Retinal pigment epithelial cell (primary cell): ENCODE measurements at regions not wholly inside any gene's neighbourhood (a gene's known extent, or its start where the extent isn't known, plus 50 kb on each side); places are given as distances from the start of the nearest gene placed in this dataset.

ENCODE experiments used
- DNase-seq: peaks from one replicate; pipeline ENCODE4 v3.0.0-alpha.2; 2010; ENCODE audit warnings: low read depth
- H3K4me3 ChIP-seq: 2 replicates; pipeline ENCODE4 v1.5.1; 2011; ENCODE audit warnings: mild to moderate bottlenecking, low read length, control low read depth, moderate library complexity
- TF ChIP-seq, protein P1 (sequence below): conservative IDR thresholded peaks from 2 replicates; pipeline ENCODE4 v1.5.1; 2011; ENCODE audit warnings: low read depth, low read length, control low read depth, inconsistent platforms

DNA sequence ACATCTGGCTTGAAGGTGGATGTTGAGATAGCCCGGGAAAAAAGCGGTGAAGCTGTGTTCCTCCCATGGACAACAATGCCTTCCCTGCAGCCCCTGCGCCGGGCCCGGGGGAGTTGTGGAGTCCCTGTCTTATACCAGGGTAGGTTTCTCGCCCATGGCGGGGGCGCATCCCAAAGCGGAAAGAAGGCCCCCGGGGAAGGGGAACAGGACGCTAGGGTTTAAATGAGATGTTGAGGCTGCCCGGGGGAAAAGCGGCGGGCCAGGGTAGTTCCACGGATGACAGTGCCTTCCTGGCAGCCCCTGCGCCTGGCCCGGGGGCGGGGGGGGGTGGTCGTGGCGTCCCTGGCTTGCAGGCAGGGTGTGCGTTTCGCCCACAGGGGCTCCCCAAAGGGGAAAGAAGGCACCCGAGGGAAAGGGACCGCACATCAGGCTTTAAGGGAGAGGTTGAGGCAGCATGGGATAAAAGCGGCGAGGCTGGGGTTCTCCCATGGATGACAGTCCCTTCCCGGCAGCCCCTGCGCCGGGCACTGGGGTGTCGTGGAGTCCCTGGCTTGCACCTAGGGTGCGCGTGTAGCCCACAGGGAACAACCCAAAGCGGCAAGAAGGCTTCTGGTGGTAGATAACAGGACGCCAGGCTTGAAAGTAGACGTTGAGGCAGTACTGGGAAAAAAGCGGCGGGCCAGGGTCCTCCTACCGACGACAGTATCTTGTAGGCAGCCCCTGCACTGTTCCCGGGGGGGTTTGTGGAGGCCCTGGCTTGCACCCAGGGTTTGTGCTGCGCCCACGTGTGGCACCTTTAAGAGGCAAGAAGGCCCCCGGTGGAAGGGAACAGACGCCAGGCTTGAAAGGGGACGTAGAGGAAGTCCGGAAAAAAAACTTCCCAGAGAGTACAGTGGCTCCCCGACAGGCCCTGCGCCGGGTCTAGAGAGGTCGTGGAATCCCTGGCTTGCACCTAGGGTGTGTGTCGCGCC, 160.8 kb upstream of the ALG10B start:
- H3K4me3 ChIP-seq: no peak overlapping the region
- no peak for DNase-seq
- TF ChIP-seq, protein P1, sequence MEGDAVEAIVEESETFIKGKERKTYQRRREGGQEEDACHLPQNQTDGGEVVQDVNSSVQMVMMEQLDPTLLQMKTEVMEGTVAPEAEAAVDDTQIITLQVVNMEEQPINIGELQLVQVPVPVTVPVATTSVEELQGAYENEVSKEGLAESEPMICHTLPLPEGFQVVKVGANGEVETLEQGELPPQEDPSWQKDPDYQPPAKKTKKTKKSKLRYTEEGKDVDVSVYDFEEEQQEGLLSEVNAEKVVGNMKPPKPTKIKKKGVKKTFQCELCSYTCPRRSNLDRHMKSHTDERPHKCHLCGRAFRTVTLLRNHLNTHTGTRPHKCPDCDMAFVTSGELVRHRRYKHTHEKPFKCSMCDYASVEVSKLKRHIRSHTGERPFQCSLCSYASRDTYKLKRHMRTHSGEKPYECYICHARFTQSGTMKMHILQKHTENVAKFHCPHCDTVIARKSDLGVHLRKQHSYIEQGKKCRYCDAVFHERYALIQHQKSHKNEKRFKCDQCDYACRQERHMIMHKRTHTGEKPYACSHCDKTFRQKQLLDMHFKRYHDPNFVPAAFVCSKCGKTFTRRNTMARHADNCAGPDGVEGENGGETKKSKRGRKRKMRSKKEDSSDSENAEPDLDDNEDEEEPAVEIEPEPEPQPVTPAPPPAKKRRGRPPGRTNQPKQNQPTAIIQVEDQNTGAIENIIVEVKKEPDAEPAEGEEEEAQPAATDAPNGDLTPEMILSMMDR: no peak

DNA sequence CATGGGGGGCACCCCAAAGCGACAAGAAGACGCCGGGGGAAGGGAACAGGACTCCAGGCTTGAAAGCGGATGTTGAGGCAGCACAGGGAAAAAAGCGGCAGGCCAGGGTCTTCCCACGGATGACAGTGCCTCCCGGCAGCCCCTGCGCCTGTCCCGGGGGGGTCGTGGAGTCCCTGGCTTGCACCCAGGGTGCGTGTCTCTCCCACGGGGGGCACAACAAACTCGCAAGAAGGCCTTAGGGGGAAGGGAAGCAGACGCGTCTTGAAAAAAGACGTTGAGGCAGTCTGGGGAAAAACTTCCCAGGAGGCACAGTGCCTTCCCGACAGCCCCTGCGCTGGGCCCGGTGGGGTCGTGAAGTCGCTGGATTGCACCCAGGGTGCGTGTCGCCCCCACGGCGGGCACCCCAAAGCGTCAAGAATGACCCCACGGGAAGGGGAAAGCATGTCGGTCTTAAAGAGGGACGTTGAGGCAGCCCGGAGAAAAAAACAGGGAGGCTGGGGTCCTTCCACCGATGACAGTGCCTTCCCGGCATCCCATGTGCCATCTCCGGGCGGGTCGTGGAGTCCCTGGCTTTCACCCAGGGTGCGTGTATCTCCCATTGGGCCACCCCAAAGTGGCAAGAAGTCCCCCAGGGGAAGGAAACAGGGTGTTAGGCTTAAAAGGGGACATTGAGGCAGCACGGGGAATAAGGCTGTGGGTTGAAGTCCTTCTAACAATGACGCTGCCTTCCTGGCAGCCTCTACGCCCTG, 159.9 kb upstream of the ALG10B start:
- TF ChIP-seq, protein P1: no peak
- no peak for DNase-seq
- H3K4me3 ChIP-seq: no peak overlapping the region

- no peak overlapping the region for H3K4me3 ChIP-seq
- TF ChIP-seq, protein P1: no peak
- DNase-seq: no peak
These were observed 159.2 kb upstream of the ALG10B start for GRCh38 chr12:38157274-38157932.

DNA sequence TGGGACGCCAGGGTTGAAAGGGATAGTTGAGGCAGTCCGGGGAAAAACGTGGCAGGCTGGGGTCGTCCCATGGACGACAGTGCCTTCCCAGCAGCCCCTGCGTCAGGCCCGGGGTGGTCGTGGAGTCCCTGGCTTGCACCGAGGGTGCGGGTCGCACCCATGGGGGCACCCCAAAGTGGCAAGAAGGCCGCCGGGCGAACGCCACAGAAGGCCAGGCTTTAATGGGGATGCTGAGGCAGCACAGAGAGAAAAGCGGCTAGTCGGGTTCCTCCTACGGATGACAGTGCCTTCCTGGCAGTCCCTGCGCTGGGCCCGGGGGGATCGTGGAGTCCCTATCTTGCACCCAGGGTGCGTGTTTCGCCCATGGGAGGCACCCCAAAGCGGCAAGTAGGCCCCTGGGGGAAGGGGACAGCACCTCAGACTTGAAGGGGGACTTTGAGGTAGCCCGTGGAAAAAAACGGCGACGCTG, 158.6 kb upstream of the ALG10B start:
- TF ChIP-seq, protein P1: no peak
- no peak overlapping the region for H3K4me3 ChIP-seq
- DNase-seq: no peak

GRCh38 chr12:38158428-38159091, 158.0 kb upstream of the ALG10B start:
- DNase-seq: no peak
- H3K4me3 ChIP-seq: no peak overlapping the region
- TF ChIP-seq, protein P1: no peak

DNA sequence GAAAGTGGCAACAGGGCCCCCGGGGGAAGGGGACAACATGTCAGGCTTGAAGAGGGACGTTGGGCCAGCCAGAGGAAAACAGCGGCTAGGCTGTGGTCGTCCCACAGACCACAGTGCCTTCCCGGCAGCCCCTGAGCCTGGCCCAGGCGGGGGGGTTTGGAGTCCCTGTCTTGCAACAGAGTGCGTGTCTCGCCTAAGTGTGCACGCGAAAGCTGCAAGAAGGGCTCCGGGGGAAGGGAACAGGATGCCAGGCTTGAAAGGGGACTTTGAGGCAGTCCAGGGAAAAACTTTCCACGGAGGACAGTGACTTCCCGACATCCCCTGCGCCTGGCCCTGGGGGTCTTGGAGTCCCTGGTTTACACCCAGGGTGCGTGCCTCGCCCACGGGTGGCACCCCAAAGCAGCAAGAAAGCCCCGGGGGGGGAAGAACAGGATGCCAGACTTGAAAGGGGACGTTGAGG, 157.5 kb upstream of the ALG10B start:
- no peak overlapping the region for H3K4me3 ChIP-seq
- TF ChIP-seq, protein P1: no peak
- no peak for DNase-seq
